Epithelial cell of esophagus (primary cell): ENCODE measurements at regions not wholly inside any gene's neighbourhood (a gene's known extent, or its start where the extent isn't known, plus 50 kb on each side); places are given as distances from the start of the nearest gene placed in this dataset.
"Not testable (repeated sequence)": the region's sequence is repeated elsewhere in the genome, so short reads cannot be mapped to it uniquely, and the experiment has no call there.

ENCODE experiments used
- DNase-seq: peaks from one replicate; pipeline ENCODE4 v3.0.0; 2010; ENCODE audit warnings: low read depth
- H3K4me3 ChIP-seq: 2 replicates; pipeline ENCODE4 v1.5.1; 2011; ENCODE audit warnings: mild to moderate bottlenecking, low read length, control low read depth
- TF ChIP-seq, protein P1 (sequence below): IDR thresholded peaks from 2 replicates; pipeline ENCODE4 v1.5.1; 2011; ENCODE audit warnings: low read depth, mild to moderate bottlenecking, low read length, control low read depth, inconsistent platforms; ENCODE audit not compliant: insufficient read depth; ENCODE audit errors: missing control alignments

DNA sequence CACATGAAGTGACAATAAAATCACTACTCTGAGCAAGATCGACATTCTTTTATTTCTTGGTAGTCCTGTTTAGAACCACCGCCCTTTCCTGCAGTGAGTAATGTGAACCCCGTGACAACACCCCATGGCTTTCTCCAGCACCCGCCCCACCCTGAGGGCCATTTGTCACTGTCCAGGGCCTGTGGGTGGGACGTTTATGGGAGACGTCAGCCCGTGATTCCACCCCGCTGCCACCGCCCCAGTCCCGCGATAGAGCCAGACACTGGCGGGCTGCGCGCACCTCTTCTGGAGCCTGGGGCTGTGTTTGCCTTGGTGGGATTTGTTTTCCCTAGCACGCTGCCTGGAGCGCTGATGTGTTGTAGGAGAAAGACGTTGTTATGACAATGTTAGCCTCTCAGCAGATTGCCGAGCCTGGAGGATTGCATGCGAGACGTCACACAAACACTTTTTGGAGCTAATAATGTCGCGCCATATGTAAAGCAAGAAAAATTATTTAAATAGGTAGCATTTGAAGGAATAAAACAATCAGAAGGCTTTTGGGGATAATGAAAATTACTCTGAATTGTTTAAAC, 263.7 kb downstream of the TEX29 start:
- no peak for DNase-seq
- TF ChIP-seq, protein P1, sequence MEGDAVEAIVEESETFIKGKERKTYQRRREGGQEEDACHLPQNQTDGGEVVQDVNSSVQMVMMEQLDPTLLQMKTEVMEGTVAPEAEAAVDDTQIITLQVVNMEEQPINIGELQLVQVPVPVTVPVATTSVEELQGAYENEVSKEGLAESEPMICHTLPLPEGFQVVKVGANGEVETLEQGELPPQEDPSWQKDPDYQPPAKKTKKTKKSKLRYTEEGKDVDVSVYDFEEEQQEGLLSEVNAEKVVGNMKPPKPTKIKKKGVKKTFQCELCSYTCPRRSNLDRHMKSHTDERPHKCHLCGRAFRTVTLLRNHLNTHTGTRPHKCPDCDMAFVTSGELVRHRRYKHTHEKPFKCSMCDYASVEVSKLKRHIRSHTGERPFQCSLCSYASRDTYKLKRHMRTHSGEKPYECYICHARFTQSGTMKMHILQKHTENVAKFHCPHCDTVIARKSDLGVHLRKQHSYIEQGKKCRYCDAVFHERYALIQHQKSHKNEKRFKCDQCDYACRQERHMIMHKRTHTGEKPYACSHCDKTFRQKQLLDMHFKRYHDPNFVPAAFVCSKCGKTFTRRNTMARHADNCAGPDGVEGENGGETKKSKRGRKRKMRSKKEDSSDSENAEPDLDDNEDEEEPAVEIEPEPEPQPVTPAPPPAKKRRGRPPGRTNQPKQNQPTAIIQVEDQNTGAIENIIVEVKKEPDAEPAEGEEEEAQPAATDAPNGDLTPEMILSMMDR = no peak
- H3K4me3 ChIP-seq = no peak overlapping the region

DNA sequence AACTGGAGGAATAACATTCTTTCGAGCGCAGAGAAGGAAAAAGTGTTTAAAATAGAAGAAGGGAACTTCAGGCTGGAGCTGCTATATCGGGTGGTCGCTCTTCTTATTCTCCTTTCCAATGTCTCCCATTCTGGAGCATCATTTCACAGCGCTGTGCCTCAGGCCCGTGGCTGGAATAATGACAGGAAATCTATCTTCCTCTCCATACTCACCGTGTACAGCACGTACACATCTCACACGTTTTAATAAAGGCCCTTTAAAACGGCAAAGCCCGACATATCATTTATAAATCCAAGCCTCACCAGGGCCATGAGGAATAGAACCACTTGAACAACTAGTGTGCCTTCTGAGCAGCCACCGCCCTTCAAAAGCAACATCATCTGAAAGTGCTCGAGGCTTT, 264.4 kb downstream of the TEX29 start:
- DNase-seq = no peak
- no peak overlapping the region for H3K4me3 ChIP-seq
- TF ChIP-seq, protein P1 = no peak

DNA sequence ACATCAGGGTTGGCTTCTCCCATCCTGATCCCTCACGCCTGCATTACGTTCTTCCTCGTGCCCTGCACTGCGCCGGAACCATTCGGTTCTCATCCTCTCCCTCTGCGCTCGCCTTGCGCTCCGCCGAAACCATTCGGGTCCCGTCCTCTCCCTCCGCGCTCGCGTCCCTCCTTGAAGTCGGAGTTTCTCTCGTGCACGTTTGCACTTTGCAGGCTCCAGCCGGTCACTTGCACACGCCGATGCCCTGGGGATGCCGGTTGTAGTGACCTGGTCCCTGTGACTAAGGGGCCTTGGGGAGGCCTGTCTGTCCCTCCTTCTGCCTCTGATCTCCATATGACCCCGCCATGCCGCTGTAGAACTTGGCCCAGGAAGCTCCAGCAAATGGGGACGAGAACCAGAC, 265.8 kb downstream of the TEX29 start:
- TF ChIP-seq, protein P1 = no peak

GRCh38 chr13:111587249-111587648, 266.8 kb downstream of the TEX29 start:
- TF ChIP-seq, protein P1 = no peak
- no peak overlapping the region for H3K4me3 ChIP-seq
- DNase-seq = no peak

More for the DNA sequence above, 265.8 kb downstream of the TEX29 start:
- no peak for DNase-seq
- no peak overlapping the region for H3K4me3 ChIP-seq

- no peak for DNase-seq
- no peak overlapping the region for H3K4me3 ChIP-seq
- TF ChIP-seq, protein P1 = no peak
Measured at GRCh38 chr13:111589321-111589720, 268.9 kb downstream of the TEX29 start.

DNA sequence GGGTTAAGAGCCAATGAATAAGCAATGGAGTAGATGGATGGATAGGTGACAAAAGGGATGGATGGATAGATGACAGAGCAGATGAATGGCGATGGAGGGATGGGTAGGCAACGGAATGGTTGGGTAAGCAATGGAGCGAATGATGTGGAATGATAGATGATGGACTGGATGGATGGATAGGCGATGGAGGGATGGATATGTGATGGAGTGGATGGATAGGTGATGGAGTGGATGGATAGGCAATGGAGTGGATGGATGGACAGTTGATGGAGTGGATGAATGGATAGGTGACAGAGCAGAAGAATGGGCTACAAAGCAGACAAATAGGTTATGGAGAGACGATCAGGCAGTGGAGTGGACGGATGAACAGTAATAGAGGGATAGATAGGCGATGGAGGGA, 269.6 kb downstream of the TEX29 start:
- H3K4me3 ChIP-seq = no peak overlapping the region
- DNase-seq = no peak
- TF ChIP-seq, protein P1 = no peak

- no peak for DNase-seq
- TF ChIP-seq, protein P1 = no peak
- H3K4me3 ChIP-seq = no peak overlapping the region
Measured at GRCh38 chr13:111590796-111591195, 270.4 kb downstream of the TEX29 start.

DNA sequence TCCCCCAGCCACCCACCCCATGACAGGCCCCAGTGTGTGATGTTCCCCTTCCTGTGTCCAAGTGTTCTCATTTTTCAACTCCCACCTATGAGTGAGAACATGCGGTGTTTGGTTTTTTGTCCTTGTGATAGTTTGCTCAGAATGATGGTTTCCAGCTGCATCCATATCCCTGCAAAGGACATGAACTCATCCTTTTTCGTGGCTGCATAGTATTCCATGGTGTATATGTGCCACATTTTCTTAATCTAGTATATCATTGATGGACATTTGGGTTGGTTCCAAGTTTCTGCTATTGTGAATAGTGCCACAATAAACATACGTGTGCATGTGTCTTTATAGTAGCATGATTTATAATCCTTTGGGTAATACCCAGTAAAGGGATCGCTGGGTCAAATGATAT, 273.0 kb downstream of the TEX29 start:
- DNase-seq, H3K4me3 ChIP-seq: not testable (repeated sequence)
